Mesenchymal stem cell (in vitro differentiated cells and primary cell): ENCODE measurements at regions not wholly inside any gene's neighbourhood (a gene's known extent, or its start where the extent isn't known, plus 50 kb on each side); places are given as distances from the start of the nearest gene placed in this dataset.

Source experiments
- DNase-seq: peaks from one replicate; pipeline ENCODE4 v3.0.0-alpha.2; 2013
- H2AFZ ChIP-seq: one replicate; pipeline ENCODE4 v1.6.1; 2013; ENCODE audit warnings: low read depth, mild to moderate bottlenecking, control low read depth, inconsistent platforms, low read length, moderate library complexity
- H2AK5ac ChIP-seq: 2 replicates; pipeline ENCODE4 v1.6.1; 2013; ENCODE audit warnings: low read length, moderate library complexity, mild to moderate bottlenecking, inconsistent platforms; ENCODE audit not compliant: severe bottlenecking
- H2BK120ac ChIP-seq: one replicate; pipeline ENCODE4 v1.6.1; 2013; ENCODE audit warnings: low read depth, mild to moderate bottlenecking, inconsistent platforms, low read length, moderate library complexity
- H2BK12ac ChIP-seq, 2 experiments: one replicate each; pipeline ENCODE4 v1.6.1; 2013; ENCODE audit warnings: inconsistent platforms in 2 of 2, low read length in 2 of 2, mild to moderate bottlenecking in 2 of 2, moderate library complexity in 2 of 2, control low read depth in 1 of 2
- H2BK15ac ChIP-seq: one replicate; pipeline ENCODE4 v1.6.1; 2013; ENCODE audit warnings: mild to moderate bottlenecking, low read depth, inconsistent platforms; ENCODE audit not compliant: poor library complexity, severe bottlenecking
- H2BK5ac ChIP-seq: 2 replicates; pipeline ENCODE4 v1.6.1; 2013; ENCODE audit warnings: low read depth, mild to moderate bottlenecking, low read length, control low read depth, inconsistent platforms; ENCODE audit not compliant: poor library complexity, severe bottlenecking
- H3K14ac ChIP-seq, 2 experiments: one replicate each; pipeline ENCODE4 v1.6.1; 2013; ENCODE audit warnings: inconsistent platforms in 2 of 2, low read length in 2 of 2, control low read depth in 1 of 2, mild to moderate bottlenecking in 1 of 2, moderate library complexity in 1 of 2
- H3K18ac ChIP-seq, 2 experiments: one replicate each; pipeline ENCODE4 v1.6.1; 2013; ENCODE audit warnings: inconsistent platforms in 2 of 2, low read length in 2 of 2, control low read depth in 1 of 2, low read depth in 1 of 2, mild to moderate bottlenecking in 1 of 2
- H3K23ac ChIP-seq, 2 experiments: one replicate each; pipeline ENCODE4 v1.6.1; 2013; ENCODE audit warnings: inconsistent platforms in 2 of 2, low read length in 2 of 2, mild to moderate bottlenecking in 2 of 2, moderate library complexity in 2 of 2, control low read depth in 1 of 2
- H3K27ac ChIP-seq: 2 replicates; pipeline ENCODE4 v1.5.1; 2013; ENCODE audit warnings: mild to moderate bottlenecking, moderate library complexity, low read length, control low read depth, inconsistent platforms; ENCODE audit not compliant: poor library complexity, severe bottlenecking
- H3K27me3 ChIP-seq, 2 experiments: 2 replicates each; pipeline versions ENCODE4 v1.6.1 to v1.7.0; 2013; ENCODE audit warnings: low read length in 2 of 2, mild to moderate bottlenecking in 2 of 2, moderate library complexity in 2 of 2, control low read depth in 1 of 2, inconsistent platforms in 1 of 2; ENCODE audit not compliant: control insufficient read depth in 1 of 2, insufficient read depth in 1 of 2
- H3K36me3 ChIP-seq, 2 experiments: 2 replicates each; pipeline versions ENCODE4 v1.6.1 to v1.7.0; 2013; ENCODE audit warnings: low read length in 2 of 2, control low read depth in 1 of 2, inconsistent platforms in 1 of 2, low read depth in 1 of 2, mild to moderate bottlenecking in 1 of 2; ENCODE audit not compliant: insufficient read depth in 2 of 2, control insufficient read depth in 1 of 2
- H3K4ac ChIP-seq, 2 experiments: one replicate each; pipeline ENCODE4 v1.6.1; 2013; ENCODE audit warnings: inconsistent platforms in 2 of 2, low read length in 2 of 2, mild to moderate bottlenecking in 2 of 2, moderate library complexity in 2 of 2, control low read depth in 1 of 2, low read depth in 1 of 2
- H3K4me1 ChIP-seq: 2 replicates; pipeline ENCODE4 v1.6.1; 2013; ENCODE audit warnings: low read depth, low read length, control low read depth; ENCODE audit not compliant: control insufficient read depth, insufficient read depth
- H3K4me2 ChIP-seq: 2 replicates; pipeline ENCODE4 v1.6.1; 2013; ENCODE audit warnings: low read length, mild to moderate bottlenecking, inconsistent platforms; ENCODE audit not compliant: poor library complexity, severe bottlenecking
- H3K4me3 ChIP-seq, 2 experiments: 2 replicates each; pipeline versions ENCODE4 v1.5.1 to v1.7.0; 2013; ENCODE audit warnings: low read length in 2 of 2, mild to moderate bottlenecking in 2 of 2, control low read depth in 1 of 2, low read depth in 1 of 2; ENCODE audit not compliant: insufficient read depth in 1 of 2
- H3K79me1 ChIP-seq: replicated peaks from 2 replicates; pipeline ENCODE4 v1.6.1; 2013; ENCODE audit warnings: mild to moderate bottlenecking, control low read depth, low read length, inconsistent platforms; ENCODE audit not compliant: poor library complexity, severe bottlenecking
- H3K9ac ChIP-seq: 2 replicates; pipeline ENCODE4 v1.7.0; 2013; ENCODE audit warnings: mild to moderate bottlenecking, low read length, moderate library complexity
- H3K9me3 ChIP-seq: 2 replicates; pipeline ENCODE4 v1.7.0; 2013; ENCODE audit warnings: mild to moderate bottlenecking, low read length; ENCODE audit not compliant: control insufficient read depth
- H4K8ac ChIP-seq: one replicate; pipeline ENCODE4 v1.6.1; 2013; ENCODE audit warnings: inconsistent platforms, mild to moderate bottlenecking, low read length, moderate library complexity
- H4K91ac ChIP-seq: one replicate; pipeline ENCODE4 v1.6.1; 2013; ENCODE audit warnings: mild to moderate bottlenecking, low read length, inconsistent platforms
- WGBS: methylation state at CpG from one replicate; pipeline ENCODE4 v1.1.7; 2013; ENCODE audit warnings: mixed read lengths; 5-methylcytosine and 5-hydroxymethylcytosine counted together

GRCh38 chr10:43774234-43774769 lies 125.6 kb upstream of the ZNF32 start:
- Histone ChIP-seq H2BK5ac (no peak overlapping the region), H3K18ac (no peak overlapping the region), H2AFZ (no peak overlapping the region), H3K14ac (no peak overlapping the region), H3K4me3 (no peak overlapping the region), H3K4ac (no peak overlapping the region), H3K4me2 (no peak overlapping the region), H3K27ac (no peak overlapping the region), H2BK120ac (no peak overlapping the region), H3K27me3 (no peaks in the 10 kb centered on the region), H3K79me1 (no peaks in the 10 kb centered on the region), H3K9me3 (peaks cover 10% of the 10 kb centered on the region), H3K9ac (no peak overlapping the region), H4K8ac (no peak overlapping the region), H4K91ac (no peak overlapping the region), H3K4me1 (no peaks in the 10 kb centered on the region), H2BK12ac (no peak overlapping the region), H3K23ac (no peak overlapping the region), H2AK5ac (no peak overlapping the region), H3K36me3 (no peaks in the 10 kb centered on the region), H2BK15ac (no peak overlapping the region)
- WGBS: 80% methylated on average over 5 of the region's 5 CpGs
- DNase-seq: no peak

- no peak overlapping the region for H3K4me3 ChIP-seq
- no peak overlapping the region for H3K27ac ChIP-seq
- H3K9ac ChIP-seq: no peak overlapping the region
- H3K4me2 ChIP-seq: no peak overlapping the region
- H3K27me3 ChIP-seq: no peaks in the 10 kb centered on the region
- no peak overlapping the region for H2BK12ac ChIP-seq
- no peak overlapping the region for H2BK15ac ChIP-seq
- 90% methylated on average over 1 of the region's 1 CpG for WGBS
- no peaks in the 10 kb centered on the region for H3K79me1 ChIP-seq
- H3K23ac ChIP-seq: no peak overlapping the region
- no peak overlapping the region for H2AFZ ChIP-seq
- no peak overlapping the region for H2BK5ac ChIP-seq
- H4K8ac ChIP-seq: no peak overlapping the region
- H3K4ac ChIP-seq: no peak overlapping the region
- no peak for DNase-seq
- no peaks in the 10 kb centered on the region for H3K4me1 ChIP-seq
- no peaks in the 10 kb centered on the region for H3K36me3 ChIP-seq
- H3K9me3 ChIP-seq: peaks cover 10% of the 10 kb centered on the region
- no peak overlapping the region for H3K18ac ChIP-seq
- no peak overlapping the region for H2BK120ac ChIP-seq
- no peak overlapping the region for H4K91ac ChIP-seq
- no peak overlapping the region for H2AK5ac ChIP-seq
- no peak overlapping the region for H3K14ac ChIP-seq
These were observed 125.1 kb upstream of the ZNF32 start for GRCh38 chr10:43773736-43774135.

- Histone ChIP-seq H4K8ac (no peak overlapping the region), H3K4me3 (no peak overlapping the region), H3K27ac (no peak overlapping the region), H2AK5ac (no peak overlapping the region), H2BK15ac (no peak overlapping the region), H3K9ac (no peak overlapping the region), H3K4me2 (no peak overlapping the region), H3K4me1 (no peaks in the 10 kb centered on the region), H2BK120ac (no peak overlapping the region), H2AFZ (no peak overlapping the region), H3K4ac (no peak overlapping the region), H4K91ac (no peak overlapping the region), H3K36me3 (no peaks in the 10 kb centered on the region), H2BK5ac (no peak overlapping the region), H3K18ac (no peak overlapping the region), H3K27me3 (no peaks in the 10 kb centered on the region), H3K23ac (no peak overlapping the region), H3K14ac (no peak overlapping the region), H3K9me3 (peaks cover 15% of the 10 kb centered on the region), H2BK12ac (no peak overlapping the region), H3K79me1 (no peaks in the 10 kb centered on the region)
- no peak for DNase-seq
- WGBS: no CpG with 5 or more reads among the region's 2 CpGs
These were observed 123.5 kb upstream of the ZNF32 start for GRCh38 chr10:43772171-43772570.

- no peak overlapping the region for H3K4me3 ChIP-seq
- H2BK5ac ChIP-seq: no peak overlapping the region
- no peak overlapping the region for H4K91ac ChIP-seq
- no peaks in the 10 kb centered on the region for H3K36me3 ChIP-seq
- no peak overlapping the region for H2BK15ac ChIP-seq
- no peak overlapping the region for H3K27ac ChIP-seq
- H3K9me3 ChIP-seq: peaks cover 15% of the 10 kb centered on the region
- no peak overlapping the region for H2AFZ ChIP-seq
- H3K4me2 ChIP-seq: no peak overlapping the region
- H2BK12ac ChIP-seq: no peak overlapping the region
- no peak overlapping the region for H3K4ac ChIP-seq
- no peaks in the 10 kb centered on the region for H3K79me1 ChIP-seq
- 68% methylated on average over 2 of the region's 2 CpGs for WGBS
- no peak overlapping the region for H3K14ac ChIP-seq
- H4K8ac ChIP-seq: no peak overlapping the region
- H3K23ac ChIP-seq: no peak overlapping the region
- H3K4me1 ChIP-seq: no peaks in the 10 kb centered on the region
- no peak overlapping the region for H2BK120ac ChIP-seq
- DNase-seq: no peak
- no peak overlapping the region for H3K9ac ChIP-seq
- no peaks in the 10 kb centered on the region for H3K27me3 ChIP-seq
- H3K18ac ChIP-seq: no peak overlapping the region
- H2AK5ac ChIP-seq: no peak overlapping the region
These were observed 123.0 kb upstream of the ZNF32 start for GRCh38 chr10:43771675-43772074.
